ENCODE measurements at regions not wholly inside any gene's neighbourhood (a gene's known extent, or its start where the extent isn't known, plus 50 kb on each side); places are given as distances from the start of the nearest gene placed in this dataset.

- Mint-ChIP-seq H3K4me1 (peaks cover 4% of the 10 kb centered on the region), H3K27ac (no peak overlapping the region), H3K4me3 (no peak overlapping the region), H3K27me3 (ENCODE audit: insufficient read depth, low read depth, poor library complexity) (no peaks in the 10 kb centered on the region), H3K9me3 (no peaks in the 10 kb centered on the region), H3K36me3 (ENCODE audit: low read depth) (no peaks in the 10 kb centered on the region)
- 0 out of 2 replicates have a peak, but pooled peaks cover 4% of the 10 kb centered on the region for H3K4me1 ChIP-seq (ENCODE audit: insufficient read depth)
- ATAC-seq (no peak), DNase-seq (ENCODE audit: low spot score) (no peak)
- H3K27me3 ChIP-seq (ENCODE audit: insufficient read depth), result no peaks in the 10 kb centered on the region
- no peaks in the 10 kb centered on the region for H3K79me2 ChIP-seq (replicated peaks; ENCODE audit: insufficient read depth)
- no peak overlapping the region for H3K4me2 ChIP-seq
- H3K27ac ChIP-seq (ENCODE audit: low read depth), result no peak overlapping the region
- no peak overlapping the region for H3K4me3 ChIP-seq
- H3K9me2 ChIP-seq (ENCODE audit: insufficient read depth), result peaks cover 3% of the 10 kb centered on the region; the same call in 1 of the 2 replicates
- H2AFZ ChIP-seq, result no peak overlapping the region
- no peaks in the 10 kb centered on the region for H3F3A ChIP-seq (replicated peaks; ENCODE audit: low read depth)
- TF ChIP-seq POLR2AphosphoS5 (IDR thresholded peaks at IDR 0.05; ENCODE audit: low read depth) (no peak), ZNF114 (CRISPR knock-in tag; IDR thresholded peaks at IDR 0.05) (no peak), STAT1 (IDR thresholded peaks at IDR 0.05; ENCODE audit: unreplicated experiment) (no peak), CREB1 (CRISPR knock-in tag; IDR thresholded peaks at IDR 0.05; ENCODE audit: low read depth) (no peak), ZNF462 (CRISPR knock-in tag; IDR thresholded peaks at IDR 0.05) (no peak), ETS1 (IDR thresholded peaks at IDR 0.05) (no peak), CTCF (conservative IDR thresholded peaks at IDR 0.05; ENCODE audit: low read depth in 2 of 2) (no peak), NANOG (IDR thresholded peaks at IDR 0.05; ENCODE audit: borderline replicate concordance) (no peak), ZNF331 (CRISPR knock-in tag; IDR thresholded peaks at IDR 0.05; ENCODE audit: low read depth) (no peak), REST (IDR thresholded peaks at IDR 0.05; ENCODE audit: unreplicated experiment) (no peak), EZH2 (IDR thresholded peaks at IDR 0.05; ENCODE audit: low read depth, unreplicated experiment) (no peak)
- H3K36me3 ChIP-seq (ENCODE audit: insufficient read depth), result no peaks in the 10 kb centered on the region
- no peaks in the 10 kb centered on the region for H4K20me1 ChIP-seq (replicated peaks; ENCODE audit: insufficient read depth)
These were observed 358.0 kb downstream of the ENC1 start for GRCh38 chr5:74282490-74282889.

All from GM23338 (cell line).